ENCODE measurements at regions not wholly inside any gene's neighbourhood (a gene's known extent, or its start where the extent isn't known, plus 50 kb on each side); places are given as distances from the start of the nearest gene placed in this dataset.

DNA sequence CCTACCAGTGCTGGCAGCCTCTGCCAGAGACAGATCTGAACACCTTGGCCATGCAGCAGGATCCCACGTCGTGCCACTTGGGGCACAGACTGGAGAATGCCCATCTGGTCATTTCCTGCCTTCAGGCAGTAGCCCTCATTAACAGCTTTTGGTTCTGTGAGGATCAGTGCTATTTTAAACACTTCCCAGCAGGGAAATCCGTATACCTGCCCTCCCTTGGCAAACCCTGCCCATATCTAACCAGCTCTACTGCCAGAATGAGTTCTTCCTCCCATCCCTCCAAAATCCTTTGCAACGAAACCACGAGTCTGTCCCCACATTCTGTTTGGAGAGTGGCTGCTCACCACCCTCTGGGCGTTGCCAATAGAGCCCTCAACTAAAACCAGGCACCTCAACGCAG is 245.7 kb downstream of the ENGASE start:
- TF ChIP-seq, protein P1, sequence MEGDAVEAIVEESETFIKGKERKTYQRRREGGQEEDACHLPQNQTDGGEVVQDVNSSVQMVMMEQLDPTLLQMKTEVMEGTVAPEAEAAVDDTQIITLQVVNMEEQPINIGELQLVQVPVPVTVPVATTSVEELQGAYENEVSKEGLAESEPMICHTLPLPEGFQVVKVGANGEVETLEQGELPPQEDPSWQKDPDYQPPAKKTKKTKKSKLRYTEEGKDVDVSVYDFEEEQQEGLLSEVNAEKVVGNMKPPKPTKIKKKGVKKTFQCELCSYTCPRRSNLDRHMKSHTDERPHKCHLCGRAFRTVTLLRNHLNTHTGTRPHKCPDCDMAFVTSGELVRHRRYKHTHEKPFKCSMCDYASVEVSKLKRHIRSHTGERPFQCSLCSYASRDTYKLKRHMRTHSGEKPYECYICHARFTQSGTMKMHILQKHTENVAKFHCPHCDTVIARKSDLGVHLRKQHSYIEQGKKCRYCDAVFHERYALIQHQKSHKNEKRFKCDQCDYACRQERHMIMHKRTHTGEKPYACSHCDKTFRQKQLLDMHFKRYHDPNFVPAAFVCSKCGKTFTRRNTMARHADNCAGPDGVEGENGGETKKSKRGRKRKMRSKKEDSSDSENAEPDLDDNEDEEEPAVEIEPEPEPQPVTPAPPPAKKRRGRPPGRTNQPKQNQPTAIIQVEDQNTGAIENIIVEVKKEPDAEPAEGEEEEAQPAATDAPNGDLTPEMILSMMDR (IDR thresholded peaks at IDR 0.05): no peak
- no peak for TF ChIP-seq POLR2A (IDR thresholded peaks at IDR 0.05)
- Histone ChIP-seq H3K9me3 (no peaks in the 10 kb centered on the region), H3K4me1 (no peaks in the 10 kb centered on the region), H3K4me3 (no peak overlapping the region), H3K27me3 (no peaks in the 10 kb centered on the region), H3K36me3 (no peaks in the 10 kb centered on the region), H3K27ac (no peak overlapping the region)
- no peak for DNase-seq

DNA sequence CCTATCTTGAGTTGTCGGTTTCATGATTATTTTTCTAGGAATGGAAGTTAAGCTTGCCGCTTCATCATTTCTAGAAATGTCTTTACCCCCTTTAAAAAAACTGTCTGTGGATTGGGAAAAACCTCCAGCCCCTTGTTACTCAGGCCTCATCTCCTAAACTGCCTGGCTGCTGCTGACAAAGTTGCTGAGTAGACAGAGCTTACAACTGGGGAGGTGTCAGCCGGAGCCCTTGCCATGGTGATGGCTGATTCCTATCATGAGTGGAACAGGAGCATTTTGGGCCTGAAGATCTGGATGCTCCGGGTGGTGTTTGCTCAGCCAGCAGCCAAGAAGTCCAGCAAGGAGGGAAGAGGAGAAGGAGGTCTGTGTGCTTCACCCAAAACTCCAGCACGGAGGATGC is 243.3 kb downstream of the ENGASE start:
- H3K36me3 ChIP-seq: no peaks in the 10 kb centered on the region
- no peaks in the 10 kb centered on the region for H3K9me3 ChIP-seq
- TF ChIP-seq, protein P1 (IDR thresholded peaks at IDR 0.05): no peak
- TF ChIP-seq POLR2A (IDR thresholded peaks at IDR 0.05): no peak
- no peak overlapping the region for H3K4me3 ChIP-seq
- H3K27ac ChIP-seq: no peak overlapping the region
- H3K27me3 ChIP-seq: no peaks in the 10 kb centered on the region
- no peaks in the 10 kb centered on the region for H3K4me1 ChIP-seq
- DNase-seq: no peak

DNA sequence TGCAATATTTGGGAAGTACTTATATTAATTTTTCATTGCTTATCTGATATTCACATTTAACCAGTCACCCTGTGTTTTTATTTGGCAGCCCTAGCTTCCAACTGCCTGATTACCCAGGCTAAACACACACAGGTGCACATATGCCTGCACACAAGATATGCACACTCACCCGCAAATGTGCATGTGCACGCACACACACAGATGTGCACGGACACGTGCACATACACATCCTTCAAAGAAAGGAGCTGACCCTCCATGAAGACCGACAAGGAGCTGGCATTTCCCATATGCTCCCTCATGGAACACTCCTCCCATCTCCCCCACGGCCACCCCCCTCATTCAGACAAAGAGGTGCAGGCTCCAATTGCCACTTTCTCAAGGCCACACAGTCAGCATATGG is 242.2 kb downstream of the ENGASE start:
- H3K9me3 ChIP-seq: no peaks in the 10 kb centered on the region
- no peak for TF ChIP-seq POLR2A (IDR thresholded peaks at IDR 0.05)
- TF ChIP-seq, protein P1 (IDR thresholded peaks at IDR 0.05): no peak
- no peak overlapping the region for H3K4me3 ChIP-seq
- DNase-seq: no peak
- no peaks in the 10 kb centered on the region for H3K36me3 ChIP-seq
- no peaks in the 10 kb centered on the region for H3K27me3 ChIP-seq
- H3K27ac ChIP-seq: no peak overlapping the region
- H3K4me1 ChIP-seq: no peaks in the 10 kb centered on the region

DNA sequence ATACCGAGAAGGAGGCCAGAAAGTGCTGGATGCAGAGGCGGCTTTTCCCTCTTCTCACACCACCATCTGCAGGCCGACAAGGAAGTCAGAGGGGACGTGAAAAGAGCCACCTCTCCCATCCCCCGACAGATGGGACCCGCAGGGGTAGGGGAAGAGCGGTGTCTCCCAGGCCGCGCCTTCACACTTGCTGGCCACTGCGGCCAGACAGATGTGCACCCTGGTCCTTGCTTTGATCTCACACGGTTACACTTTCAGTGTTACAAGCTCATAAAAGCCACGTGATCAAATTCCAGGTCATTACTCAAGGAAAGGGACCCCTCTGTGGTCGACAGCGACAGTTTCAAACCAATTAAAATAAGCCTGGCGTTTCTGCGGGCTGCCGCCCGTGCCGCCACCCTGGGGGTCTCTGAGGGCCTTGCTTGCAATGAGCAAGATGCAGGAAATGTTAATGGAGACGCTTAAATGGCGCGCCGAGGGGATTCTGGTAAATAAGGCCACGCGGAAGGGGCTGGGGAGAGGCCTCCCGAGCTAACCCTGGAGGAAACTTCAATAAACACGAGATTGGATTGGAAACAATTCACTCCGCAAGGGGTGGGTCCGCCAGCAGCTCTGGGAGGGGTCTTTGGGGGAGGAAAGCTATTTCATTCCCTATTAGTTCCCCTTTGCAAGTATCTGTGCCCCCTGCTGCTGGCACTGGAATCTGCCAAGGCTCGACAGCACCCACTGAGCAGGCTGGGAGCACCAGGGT is 240.9 kb downstream of the ENGASE start:
- no peak for DNase-seq
- Histone ChIP-seq H3K4me3 (no peak overlapping the region), H3K4me1 (no peaks in the 10 kb centered on the region), H3K36me3 (no peaks in the 10 kb centered on the region), H3K27ac (no peak overlapping the region), H3K9me3 (no peaks in the 10 kb centered on the region), H3K27me3 (no peaks in the 10 kb centered on the region)
- TF ChIP-seq POLR2A (IDR thresholded peaks at IDR 0.05): no peak
- TF ChIP-seq, protein P1 (IDR thresholded peaks at IDR 0.05): no peak

DNA sequence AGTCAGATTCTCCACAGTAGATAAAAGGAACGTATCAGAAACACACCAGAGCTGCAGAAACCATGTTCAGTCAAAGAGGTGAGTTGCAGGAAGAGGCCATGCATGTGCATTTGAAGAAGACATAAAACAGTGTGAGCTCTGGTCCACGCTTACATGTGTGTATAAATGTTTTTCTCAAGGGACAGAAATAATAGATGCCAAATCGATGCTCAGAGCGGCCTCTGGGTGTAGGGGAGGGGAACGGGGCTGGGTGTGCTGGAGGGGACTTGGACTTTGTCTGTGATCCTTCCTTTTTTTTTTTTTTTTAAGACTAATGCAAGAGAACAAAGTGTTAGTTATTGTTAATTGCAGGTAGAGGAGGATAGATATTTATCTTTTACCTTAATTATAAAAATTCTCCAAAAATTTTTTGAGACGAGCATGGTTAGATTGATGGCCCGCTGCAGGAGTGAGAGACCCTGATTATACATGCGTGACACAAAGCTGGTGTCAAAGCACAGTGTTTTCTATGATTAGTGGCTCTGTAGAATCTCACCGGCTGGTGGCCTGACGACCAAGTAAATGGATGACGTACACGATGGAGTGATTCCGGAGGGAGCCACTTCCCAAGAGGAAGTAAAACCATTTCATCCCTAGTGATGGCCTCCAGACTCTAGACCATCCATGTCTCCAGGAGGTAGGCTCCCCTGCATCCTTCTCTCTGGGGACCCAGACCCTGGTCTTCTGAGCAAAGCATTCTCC is 240.2 kb downstream of the ENGASE start:
- no peaks in the 10 kb centered on the region for H3K27me3 ChIP-seq
- H3K9me3 ChIP-seq: no peaks in the 10 kb centered on the region
- no peak for DNase-seq
- no peak overlapping the region for H3K4me3 ChIP-seq
- H3K4me1 ChIP-seq: no peaks in the 10 kb centered on the region
- H3K27ac ChIP-seq: no peak overlapping the region
- H3K36me3 ChIP-seq: no peaks in the 10 kb centered on the region
- TF ChIP-seq, protein P1 (IDR thresholded peaks at IDR 0.05): no peak
- no peak for TF ChIP-seq POLR2A (IDR thresholded peaks at IDR 0.05)
